Right cardiac atrium (tissue), 5 donors: ENCODE measurements at regions not wholly inside any gene's neighbourhood (a gene's known extent, or its start where the extent isn't known, plus 50 kb on each side); places are given as distances from the start of the nearest gene placed in this dataset.
"Not testable (repeated sequence)": the region's sequence is repeated elsewhere in the genome, so short reads cannot be mapped to it uniquely, and the experiment has no call there.

Source experiments
- ATAC-seq, 2 donors: fragments of 200-7000 bp; cut with Tn5 transposase; one replicate each; pipeline versions ENCODE4 v1.8.0 to v1.9.1; 2020; ENCODE audit warnings: moderate library complexity in 2 of 2, mild to moderate bottlenecking in 1 of 2
- DNase-seq, 3 donors: peaks; one replicate each; pipeline ENCODE4 v3.0.0-alpha.2; 2020
- H3K27ac ChIP-seq: one replicate; pipeline ENCODE4 v1.5.1; 2013; ENCODE audit warnings: mild to moderate bottlenecking, low read length, control low read depth, moderate library complexity
- H3K27me3 ChIP-seq: one replicate; pipeline ENCODE4 v1.6.1; 2013; ENCODE audit not compliant: control insufficient read depth, insufficient read depth
- H3K4me1 ChIP-seq: one replicate; pipeline ENCODE4 v1.6.1; 2013; ENCODE audit warnings: low read length; ENCODE audit not compliant: control insufficient read depth, insufficient read depth
- H3K4me3 ChIP-seq: one replicate; pipeline ENCODE4 v1.5.1; 2013; ENCODE audit warnings: low read length, control low read depth
- H3K9me3 ChIP-seq: one replicate; pipeline ENCODE4 v1.6.1; 2013; ENCODE audit warnings: low read length; ENCODE audit not compliant: control insufficient read depth
- WGBS: extraction: QIAGEN DNeasy Blood & Tissue Kit; methylation state at CpG from one replicate; pipeline ENCODE4 v1.1.7; 2013; 5-methylcytosine and 5-hydroxymethylcytosine counted together
- intact Hi-C, 4 donors: fragments of 100-400 bp; cut with DNase I; formaldehyde crosslinking; loops; one replicate each; pipeline versions ENCODE4 v1.11.0 to v1.14.0; 2022 to 2023
- donor health status: healthy with polysubstance abuse.
- donor health status: DM: no; HTN: yes; CAD: no.
- donor health status: DM: no; HTN: no; CAD: no.
- donor health status: DM: no; HTN: yes; CAD: no; lungs with severe emphysema.
- donor health status: DM: yes; HTN: yes; CAD: no.

DNA sequence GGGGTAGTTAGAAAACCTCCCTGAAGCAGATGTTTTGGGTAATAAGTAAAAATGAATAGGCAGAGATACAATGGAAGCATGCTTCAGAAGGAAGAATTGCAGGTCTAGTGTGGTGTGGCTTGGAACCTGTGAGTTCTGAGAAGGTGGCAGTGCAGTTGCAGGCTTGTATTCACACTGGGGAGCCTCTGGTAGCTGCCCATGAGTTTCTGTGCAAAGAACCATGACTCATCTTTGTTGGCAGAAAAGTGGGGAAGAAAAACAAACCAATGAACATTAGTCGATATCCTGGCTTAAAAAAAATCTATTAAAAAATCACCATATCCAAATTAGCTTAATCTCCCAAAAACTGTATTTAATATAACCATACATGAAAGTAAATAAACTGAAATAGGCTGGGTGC lies 232.6 kb downstream of the FAT3 start:
- no peaks in the 10 kb centered on the region for H3K9me3 ChIP-seq
- H3K27me3 ChIP-seq, result no peaks in the 10 kb centered on the region
- no peak overlapping the region for H3K4me3 ChIP-seq
- no peaks in the 10 kb centered on the region for H3K4me1 ChIP-seq
- intact Hi-C loops, result no loop called here
- no peak for ATAC-seq
- 58% methylated on average over 1 of the region's 1 CpG for WGBS
- H3K27ac ChIP-seq, result no peak overlapping the region
- no peak for DNase-seq

DNA sequence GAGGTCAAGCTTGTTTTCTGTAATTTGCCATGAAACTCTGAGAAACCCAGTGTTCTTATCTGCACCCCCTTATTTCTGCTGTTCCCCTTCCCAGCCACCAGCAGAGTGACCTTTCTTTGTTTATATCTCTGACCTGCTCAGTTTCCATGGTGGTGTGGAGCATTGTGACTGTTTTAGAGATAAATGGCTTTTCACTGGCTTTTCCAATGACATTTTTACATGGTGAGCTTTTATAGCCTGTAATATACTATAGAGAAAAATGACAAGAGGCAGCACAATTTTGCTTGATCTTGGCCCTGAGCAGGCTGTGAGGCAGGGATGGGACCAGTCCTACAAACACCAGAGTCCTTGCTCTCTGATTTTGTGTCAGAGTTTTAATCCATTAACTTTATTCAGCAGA lies 233.9 kb downstream of the FAT3 start:
- no peak for ATAC-seq
- H3K4me3 ChIP-seq, result no peak overlapping the region
- H3K4me1 ChIP-seq, result no peaks in the 10 kb centered on the region
- DNase-seq, result no peak
- H3K9me3 ChIP-seq, result no peaks in the 10 kb centered on the region
- H3K27me3 ChIP-seq, result no peaks in the 10 kb centered on the region
- no peak overlapping the region for H3K27ac ChIP-seq
- intact Hi-C loops, result no loop called here

DNA sequence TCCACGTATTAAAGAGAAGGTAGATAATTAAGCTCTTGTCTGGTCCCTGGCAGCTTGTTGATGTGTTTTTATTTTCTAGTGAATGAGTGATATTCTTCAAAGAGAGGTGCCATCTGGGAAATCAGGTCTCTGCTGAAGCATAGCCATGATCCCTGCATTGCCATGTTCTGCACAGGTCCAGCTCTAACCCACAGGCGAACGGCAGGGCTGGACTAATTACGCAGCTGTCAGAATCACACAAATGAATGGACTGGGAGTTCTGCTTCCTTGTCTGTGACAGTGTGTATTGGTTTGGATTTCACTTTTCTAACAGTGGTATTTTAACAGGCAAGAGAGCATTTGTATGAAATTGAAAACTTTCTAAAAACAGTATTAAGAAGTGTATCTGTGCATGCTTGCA lies 235.6 kb downstream of the FAT3 start:
- no peak overlapping the region for H3K27ac ChIP-seq
- no peaks in the 10 kb centered on the region for H3K9me3 ChIP-seq
- no peak overlapping the region for H3K4me3 ChIP-seq
- intact Hi-C loops, result no loop called here
- H3K27me3 ChIP-seq, result no peaks in the 10 kb centered on the region
- 85% methylated on average over 4 of the region's 4 CpGs for WGBS
- no peak for DNase-seq
- no peaks in the 10 kb centered on the region for H3K4me1 ChIP-seq
- ATAC-seq, result no peak

DNA sequence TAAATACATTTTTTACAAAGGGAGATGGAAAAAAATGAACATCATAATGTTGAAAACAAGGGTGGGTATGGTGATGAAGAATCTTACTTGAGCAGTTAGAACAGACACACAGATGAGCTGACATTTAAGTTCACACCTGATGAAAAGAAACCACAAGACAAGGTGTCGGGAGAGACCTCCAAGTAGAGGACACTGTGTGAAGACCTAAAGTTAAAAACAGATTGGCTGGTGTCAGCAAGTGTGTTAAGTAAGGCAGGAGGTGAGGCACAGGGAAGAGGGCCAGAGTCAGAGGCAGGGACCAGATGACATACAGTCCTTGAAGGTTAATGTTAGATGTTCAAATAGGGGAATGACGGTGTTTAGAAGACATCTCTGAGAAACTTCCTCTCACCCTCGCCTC lies 236.8 kb downstream of the FAT3 start:
- Histone ChIP-seq H3K27me3 (no peaks in the 10 kb centered on the region), H3K4me1 (no peaks in the 10 kb centered on the region), H3K4me3 (no peak overlapping the region), H3K9me3 (no peaks in the 10 kb centered on the region), H3K27ac (no peak overlapping the region)
- ATAC-seq (no peak), DNase-seq (no peak)
- intact Hi-C loops, result no loop called here
- 77% methylated on average over 3 of the region's 3 CpGs for WGBS

DNA sequence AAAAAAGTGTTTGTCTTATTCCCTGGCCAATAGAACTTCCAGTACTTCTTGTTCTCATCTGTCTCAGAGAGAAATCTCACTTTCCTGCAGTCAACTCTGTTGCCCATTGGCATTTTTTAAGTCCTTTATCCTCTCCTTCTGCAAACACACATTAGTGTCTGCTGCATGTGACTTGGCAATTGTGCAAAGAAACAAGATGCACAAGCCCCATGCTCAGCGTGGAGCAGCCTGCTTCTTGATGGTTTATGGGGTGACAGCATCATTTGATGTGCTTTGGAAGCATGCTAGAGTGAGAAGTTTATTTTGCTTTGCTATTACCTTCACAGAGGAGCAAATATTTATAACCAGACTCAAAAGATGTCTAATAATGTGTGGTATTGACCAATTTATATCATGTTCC lies 238.2 kb downstream of the FAT3 start:
- no peaks in the 10 kb centered on the region for H3K9me3 ChIP-seq
- 63% methylated on average over 1 of the region's 1 CpG for whole genome bisulfite sequencing
- H3K27ac ChIP-seq, result no peak overlapping the region
- H3K27me3 ChIP-seq, result no peaks in the 10 kb centered on the region
- ATAC-seq, result no peak
- DNase-seq, result no peak
- no peak overlapping the region for H3K4me3 ChIP-seq
- no peaks in the 10 kb centered on the region for H3K4me1 ChIP-seq
- intact Hi-C loops, result no loop called here

DNA sequence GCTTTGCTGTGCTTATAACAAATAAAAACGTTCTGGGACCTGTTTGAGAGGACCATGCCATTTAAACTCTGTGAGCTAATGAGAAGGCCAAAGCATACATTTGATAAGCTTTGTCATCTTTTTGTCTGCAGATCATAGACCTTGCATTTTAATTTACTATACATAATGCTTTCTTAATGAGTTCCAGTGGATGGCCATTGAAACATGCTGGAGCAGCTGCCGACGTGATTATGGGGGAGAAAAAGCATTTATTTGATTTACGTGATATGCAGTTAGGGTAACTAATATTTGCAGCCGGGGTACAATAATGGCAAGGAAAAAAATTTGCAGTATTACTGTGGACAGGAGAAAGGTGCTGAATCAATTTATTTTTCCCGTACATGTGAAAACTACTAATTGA lies 240.2 kb downstream of the FAT3 start:
- WGBS, result 68% methylated on average over 6 of the region's 6 CpGs
- no peak for ATAC-seq
- no peak overlapping the region for H3K4me3 ChIP-seq
- no peak overlapping the region for H3K27ac ChIP-seq
- no peak for DNase-seq
- H3K4me1 ChIP-seq, result no peaks in the 10 kb centered on the region
- H3K9me3 ChIP-seq, result no peaks in the 10 kb centered on the region
- intact Hi-C loops, result no loop called here
- H3K27me3 ChIP-seq, result no peaks in the 10 kb centered on the region

DNA sequence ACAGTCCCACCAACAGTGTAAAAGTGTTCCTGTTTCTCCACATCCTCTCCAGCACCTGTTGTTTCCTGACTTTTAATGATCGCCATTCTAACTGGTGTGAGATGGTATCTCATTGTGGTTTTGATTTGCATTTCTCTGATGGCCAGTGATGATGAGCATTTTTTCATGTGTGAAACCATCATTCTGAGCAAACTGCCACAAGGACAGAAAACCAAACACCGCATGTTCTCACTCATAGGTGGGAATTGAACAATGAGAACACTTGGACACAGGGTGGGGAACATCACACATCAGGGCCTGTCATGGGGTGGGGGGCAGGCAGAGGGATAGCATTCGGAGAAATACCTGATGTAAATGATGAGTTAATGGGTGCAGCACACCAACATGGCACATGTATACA lies 240.8 kb downstream of the FAT3 start:
- intact Hi-C loops, DNase-seq, H3K9me3 ChIP-seq, H3K4me3 ChIP-seq, H3K27me3 ChIP-seq, ATAC-seq, H3K4me1 ChIP-seq, H3K27ac ChIP-seq: not testable (repeated sequence)
- WGBS, result 91% methylated on average over 2 of the region's 3 CpGs

DNA sequence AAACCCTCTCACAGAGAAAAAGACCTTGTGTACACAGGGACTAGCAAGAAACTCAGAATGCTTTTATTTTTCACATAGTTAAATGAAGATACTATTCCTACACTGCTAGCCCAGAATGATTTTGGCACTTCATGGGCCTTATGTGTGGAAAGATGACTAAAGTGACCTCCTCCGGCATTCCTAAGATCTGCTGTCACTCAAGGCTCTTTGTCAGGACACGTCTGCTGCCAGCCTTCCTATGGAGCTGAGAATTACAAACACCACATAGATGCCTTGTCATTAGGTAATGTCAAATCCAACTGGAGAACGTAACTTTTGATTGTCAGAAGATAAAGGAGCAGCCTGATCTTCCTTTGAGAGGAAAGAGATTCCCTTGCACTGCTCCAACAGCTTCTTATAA lies 249.1 kb downstream of the FAT3 start:
- WGBS, result 33% methylated on average over 3 of the region's 3 CpGs
- Histone ChIP-seq H3K4me1 (peaks cover 2% of the 10 kb centered on the region), H3K27me3 (no peaks in the 10 kb centered on the region), H3K4me3 (no peak overlapping the region), H3K27ac (no peak overlapping the region), H3K9me3 (no peaks in the 10 kb centered on the region)
- DNase-seq, result no peak
- ATAC-seq, result no peak
- intact Hi-C loops, result no loop called here

DNA sequence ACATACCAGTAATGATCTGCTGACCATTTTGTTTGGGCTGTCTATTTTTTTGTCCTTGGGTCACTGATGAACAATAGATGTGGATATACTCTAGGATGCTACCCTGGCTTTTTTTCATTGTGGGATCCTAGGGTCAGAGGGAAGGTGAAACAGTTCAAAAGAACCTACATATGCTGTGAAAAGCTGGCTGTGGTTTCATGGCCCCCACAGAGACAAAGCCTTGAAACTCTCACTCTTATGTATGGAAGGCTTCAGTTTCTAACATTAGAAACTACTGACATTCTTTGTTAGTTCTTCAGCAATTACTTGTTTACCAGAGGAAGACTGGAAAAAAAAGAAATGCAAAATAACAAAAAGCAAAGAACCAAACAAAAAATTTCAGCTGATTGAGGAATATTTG lies 250.7 kb downstream of the FAT3 start:
- H3K27ac ChIP-seq, result no peak overlapping the region
- intact Hi-C loops, result no loop called here

DNA sequence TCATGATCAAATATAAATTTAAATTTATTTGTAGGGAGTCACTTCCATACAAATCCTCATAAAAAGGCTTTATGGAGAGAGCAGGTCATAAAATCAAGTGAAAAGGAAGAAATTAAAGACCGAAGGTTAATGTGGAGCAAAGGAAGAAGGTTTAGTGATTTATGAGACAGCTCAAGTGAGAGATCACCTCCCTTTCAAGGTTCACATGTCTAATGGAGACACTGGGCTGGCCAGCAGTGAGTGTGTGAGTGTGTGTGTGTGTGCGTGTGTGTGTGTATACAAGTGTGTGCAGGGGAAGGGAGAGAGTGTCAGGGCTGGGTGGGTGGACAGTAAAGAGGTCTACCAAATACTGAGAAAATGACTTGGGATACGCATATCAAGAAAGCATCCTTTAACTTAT lies 251.2 kb downstream of the FAT3 start:
- 91% methylated on average over 3 of the region's 3 CpGs for WGBS
- peaks cover 2% of the 10 kb centered on the region for H3K4me1 ChIP-seq
- intact Hi-C loops, result no loop called here
- H3K27me3 ChIP-seq, result no peaks in the 10 kb centered on the region
- ATAC-seq, result no peak
- H3K27ac ChIP-seq, result no peak overlapping the region
- DNase-seq, result no peak
- no peak overlapping the region for H3K4me3 ChIP-seq
- no peaks in the 10 kb centered on the region for H3K9me3 ChIP-seq

More for the DNA sequence above, 250.7 kb downstream of the FAT3 start:
- DNase-seq (no peak), ATAC-seq (no peak)
- H3K4me1 ChIP-seq, result peaks cover 2% of the 10 kb centered on the region
- H3K4me3 ChIP-seq, result no peak overlapping the region
- no peaks in the 10 kb centered on the region for H3K9me3 ChIP-seq
- no peaks in the 10 kb centered on the region for H3K27me3 ChIP-seq

DNA sequence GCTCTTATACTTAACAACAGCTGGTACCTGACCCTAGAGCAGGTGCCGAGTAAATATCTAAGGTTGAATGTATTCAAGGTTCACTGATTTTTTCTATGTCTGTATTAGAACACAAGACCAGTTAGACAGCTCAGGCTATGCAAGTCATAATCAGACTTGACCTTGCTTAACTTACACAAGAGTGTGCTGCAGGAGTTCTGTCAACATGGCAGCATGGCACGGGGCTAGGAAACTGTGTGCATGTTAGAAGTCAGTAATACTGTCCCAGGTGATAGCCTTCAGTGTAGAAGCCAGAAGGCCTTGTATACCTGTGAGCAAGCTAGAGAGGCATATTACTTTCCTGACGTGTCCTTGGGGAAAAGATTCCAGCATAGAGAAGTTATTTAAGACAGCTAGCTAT lies 253.1 kb downstream of the FAT3 start:
- Histone ChIP-seq H3K27me3 (no peaks in the 10 kb centered on the region), H3K27ac (no peak overlapping the region), H3K9me3 (no peaks in the 10 kb centered on the region), H3K4me3 (no peak overlapping the region), H3K4me1 (peaks cover 2% of the 10 kb centered on the region)
- ATAC-seq (no peak), DNase-seq (no peak)
- intact Hi-C loops, result no loop called here
- WGBS, result 71% methylated on average over 3 of the region's 3 CpGs

DNA sequence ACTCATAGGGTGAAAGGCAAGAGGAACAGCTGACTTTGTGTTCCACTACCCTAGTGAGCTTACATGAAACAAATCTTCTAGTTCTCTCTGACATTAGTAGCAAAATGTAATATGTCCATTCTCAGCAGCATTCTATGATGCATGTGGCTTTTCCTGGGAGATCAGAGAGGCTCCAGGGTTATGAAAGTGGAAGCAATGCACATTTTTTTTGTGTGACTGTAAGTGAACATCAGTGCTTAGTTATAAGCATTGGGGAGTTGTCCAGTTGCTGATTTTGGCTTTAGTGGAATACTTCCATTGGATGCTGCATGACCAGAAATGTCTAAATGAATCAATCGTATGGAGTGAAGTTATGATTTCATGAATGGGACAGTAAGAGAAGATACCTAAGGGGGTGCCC lies 255.9 kb downstream of the FAT3 start:
- intact Hi-C loops, result no loop called here
- Histone ChIP-seq H3K4me3 (no peak overlapping the region), H3K27me3 (no peaks in the 10 kb centered on the region), H3K9me3 (no peaks in the 10 kb centered on the region), H3K4me1 (no peaks in the 10 kb centered on the region), H3K27ac (no peak overlapping the region)
- no peak for DNase-seq
- 88% methylated on average over 1 of the region's 1 CpG for WGBS
- ATAC-seq, result no peak
